ENCODE measurements at regions not wholly inside any gene's neighbourhood (a gene's known extent, or its start where the extent isn't known, plus 50 kb on each side); places are given as distances from the start of the nearest gene placed in this dataset.

- H3K4me3 ChIP-seq (ENCODE audit: low read length in 3 of 3) = no peak overlapping the region
- no peak overlapping the region for H3K27ac ChIP-seq (ENCODE audit: low read depth in 2 of 2, low read length in 2 of 2)
- FAIRE-seq (no peak), DNase-seq (no peak)
- TF ChIP-seq CTCF (IDR thresholded peaks at IDR 0.05; ENCODE audit: borderline replicate concordance, extremely low read depth, insufficient read depth) = no peak
- no peaks in the 10 kb centered on the region for H3K36me3 ChIP-seq (ENCODE audit: control insufficient read depth in 2 of 3, insufficient read depth in 3 of 3, low read length in 3 of 3)
- H3K9ac ChIP-seq (ENCODE audit: low read length in 3 of 3) = no peak overlapping the region
- no peaks in the 10 kb centered on the region for H3K4me1 ChIP-seq (ENCODE audit: control insufficient read depth in 2 of 3, insufficient read depth in 2 of 3, low read depth in 1 of 3, low read length in 3 of 3)
- H3K27me3 ChIP-seq (ENCODE audit: control insufficient read depth, insufficient read depth, low read length) = no peaks in the 10 kb centered on the region
- no peaks in the 10 kb centered on the region for H3K9me3 ChIP-seq (ENCODE audit: control insufficient read depth in 2 of 3, insufficient read depth in 1 of 3, low read length in 3 of 3)
- intact Hi-C loops (cut with DNase I) = no loop called here
Observed at GRCh38 chr5:103461243-103461642, 101.3 kb downstream of the NUDT12 start.

DNA sequence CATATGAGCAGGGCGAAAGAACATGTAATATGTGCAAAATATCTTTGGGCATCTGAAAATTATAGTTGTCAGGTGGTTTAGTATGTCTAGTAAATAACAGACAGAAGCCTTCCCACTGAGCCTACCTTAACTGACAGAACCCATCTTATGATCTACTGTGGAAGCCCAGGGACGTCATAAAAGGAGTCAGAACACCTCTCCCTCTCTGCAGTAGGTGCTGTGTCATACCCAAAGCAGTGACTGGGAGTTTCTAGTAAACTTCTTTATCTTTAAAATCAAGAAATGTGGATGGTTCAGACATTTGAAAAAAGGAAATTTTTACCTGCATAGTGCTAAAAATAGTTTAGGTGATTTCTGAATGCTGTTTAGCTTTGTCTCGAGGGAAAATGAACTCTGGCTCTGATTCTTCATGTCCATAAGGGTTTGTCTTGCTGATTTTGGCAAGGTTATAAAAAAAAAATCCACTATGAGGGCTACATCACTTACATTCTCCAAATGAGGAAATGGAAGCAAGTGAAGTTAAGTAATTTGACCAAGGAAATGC lies 104.0 kb downstream of the NUDT12 start:
- no peak for TF ChIP-seq CTCF (IDR thresholded peaks at IDR 0.05; ENCODE audit: borderline replicate concordance, extremely low read depth, insufficient read depth)
- no peak for FAIRE-seq
- H3K4me1 ChIP-seq (ENCODE audit: control insufficient read depth in 2 of 3, insufficient read depth in 2 of 3, low read depth in 1 of 3, low read length in 3 of 3) = no peaks in the 10 kb centered on the region
- H3K36me3 ChIP-seq (ENCODE audit: control insufficient read depth in 2 of 3, insufficient read depth in 3 of 3, low read length in 3 of 3) = no peaks in the 10 kb centered on the region
- no peak for DNase-seq
- H3K9me3 ChIP-seq (ENCODE audit: control insufficient read depth in 2 of 3, insufficient read depth in 1 of 3, low read length in 3 of 3) = no peaks in the 10 kb centered on the region
- no peak overlapping the region for H3K9ac ChIP-seq (ENCODE audit: low read length in 3 of 3)
- H3K27ac ChIP-seq (ENCODE audit: low read depth in 2 of 2, low read length in 2 of 2) = no peak overlapping the region
- H3K4me3 ChIP-seq (ENCODE audit: low read length in 3 of 3) = no peak overlapping the region
- H3K27me3 ChIP-seq (ENCODE audit: control insufficient read depth, insufficient read depth, low read length) = no peaks in the 10 kb centered on the region
- intact Hi-C loops (cut with DNase I) = no loop called here

DNA sequence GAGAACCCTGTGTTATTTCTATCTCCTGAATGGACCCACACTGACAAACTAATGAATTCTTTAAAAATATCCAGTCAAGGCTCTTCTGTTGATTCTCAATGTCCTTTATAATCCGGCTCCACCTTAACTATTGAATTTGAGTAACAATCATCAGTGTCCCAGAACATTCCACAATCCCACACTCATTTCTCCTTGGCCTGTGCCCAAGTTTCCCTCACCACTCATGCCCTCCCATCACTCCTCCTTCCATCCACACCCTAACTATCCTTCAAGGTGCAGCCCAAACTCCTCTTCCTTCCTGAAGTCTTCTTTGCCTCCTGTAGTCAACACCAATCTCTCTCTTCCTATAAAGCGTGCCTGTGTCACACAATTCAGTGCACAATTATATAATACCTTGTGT lies 106.1 kb downstream of the NUDT12 start:
- Histone ChIP-seq H3K27ac (ENCODE audit: low read depth in 2 of 2, low read length in 2 of 2) (no peak overlapping the region), H3K4me1 (ENCODE audit: control insufficient read depth in 2 of 3, insufficient read depth in 2 of 3, low read depth in 1 of 3, low read length in 3 of 3) (no peaks in the 10 kb centered on the region), H3K9ac (ENCODE audit: low read length in 3 of 3) (no peak overlapping the region), H3K9me3 (ENCODE audit: control insufficient read depth in 2 of 3, insufficient read depth in 1 of 3, low read length in 3 of 3) (no peaks in the 10 kb centered on the region), H3K4me3 (ENCODE audit: low read length in 3 of 3) (no peak overlapping the region), H3K36me3 (ENCODE audit: control insufficient read depth in 2 of 3, insufficient read depth in 3 of 3, low read length in 3 of 3) (no peaks in the 10 kb centered on the region), H3K27me3 (ENCODE audit: control insufficient read depth, insufficient read depth, low read length) (no peaks in the 10 kb centered on the region)
- no peak for TF ChIP-seq CTCF (IDR thresholded peaks at IDR 0.05; ENCODE audit: borderline replicate concordance, extremely low read depth, insufficient read depth)
- intact Hi-C loops (cut with DNase I) = no loop called here
- DNase-seq (no peak), FAIRE-seq (no peak)

DNA sequence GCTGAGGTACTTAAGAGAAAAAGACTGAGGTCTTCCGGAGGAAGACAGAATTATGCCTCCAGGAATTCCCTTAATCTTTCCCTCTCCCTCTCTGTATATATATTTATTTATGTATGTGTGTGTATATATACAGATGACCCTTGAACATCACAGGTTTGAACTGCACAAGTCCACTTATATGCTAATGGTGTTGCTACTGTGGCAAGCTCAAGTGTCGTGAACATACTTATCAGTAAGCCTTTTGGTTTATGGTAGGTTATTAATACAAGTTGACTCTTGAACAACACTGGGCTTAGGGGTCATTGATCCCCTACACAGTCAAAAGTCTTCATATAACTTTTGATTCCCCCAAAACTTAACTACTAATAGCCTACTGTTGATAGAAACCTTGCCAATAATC lies 106.8 kb downstream of the NUDT12 start:
- H3K4me1 ChIP-seq (ENCODE audit: control insufficient read depth in 2 of 3, insufficient read depth in 2 of 3, low read depth in 1 of 3, low read length in 3 of 3) = no peaks in the 10 kb centered on the region
- H3K9me3 ChIP-seq (ENCODE audit: control insufficient read depth in 2 of 3, insufficient read depth in 1 of 3, low read length in 3 of 3) = no peaks in the 10 kb centered on the region
- H3K9ac ChIP-seq (ENCODE audit: low read length in 3 of 3) = no peak overlapping the region
- DNase-seq (no peak), FAIRE-seq (no peak)
- no peak for TF ChIP-seq CTCF (IDR thresholded peaks at IDR 0.05; ENCODE audit: borderline replicate concordance, extremely low read depth, insufficient read depth)
- no peaks in the 10 kb centered on the region for H3K36me3 ChIP-seq (ENCODE audit: control insufficient read depth in 2 of 3, insufficient read depth in 3 of 3, low read length in 3 of 3)
- H3K27me3 ChIP-seq (ENCODE audit: control insufficient read depth, insufficient read depth, low read length) = no peaks in the 10 kb centered on the region
- no peak overlapping the region for H3K27ac ChIP-seq (ENCODE audit: low read depth in 2 of 2, low read length in 2 of 2)
- intact Hi-C loops (cut with DNase I) = no loop called here
- no peak overlapping the region for H3K4me3 ChIP-seq (ENCODE audit: low read length in 3 of 3)
